ENCODE measurements at regions not wholly inside any gene's neighbourhood (a gene's known extent, or its start where the extent isn't known, plus 50 kb on each side); places are given as distances from the start of the nearest gene placed in this dataset.
A peak's percentile ranks its signal among the peaks of the same experiment; 100 is the strongest.

DNA sequence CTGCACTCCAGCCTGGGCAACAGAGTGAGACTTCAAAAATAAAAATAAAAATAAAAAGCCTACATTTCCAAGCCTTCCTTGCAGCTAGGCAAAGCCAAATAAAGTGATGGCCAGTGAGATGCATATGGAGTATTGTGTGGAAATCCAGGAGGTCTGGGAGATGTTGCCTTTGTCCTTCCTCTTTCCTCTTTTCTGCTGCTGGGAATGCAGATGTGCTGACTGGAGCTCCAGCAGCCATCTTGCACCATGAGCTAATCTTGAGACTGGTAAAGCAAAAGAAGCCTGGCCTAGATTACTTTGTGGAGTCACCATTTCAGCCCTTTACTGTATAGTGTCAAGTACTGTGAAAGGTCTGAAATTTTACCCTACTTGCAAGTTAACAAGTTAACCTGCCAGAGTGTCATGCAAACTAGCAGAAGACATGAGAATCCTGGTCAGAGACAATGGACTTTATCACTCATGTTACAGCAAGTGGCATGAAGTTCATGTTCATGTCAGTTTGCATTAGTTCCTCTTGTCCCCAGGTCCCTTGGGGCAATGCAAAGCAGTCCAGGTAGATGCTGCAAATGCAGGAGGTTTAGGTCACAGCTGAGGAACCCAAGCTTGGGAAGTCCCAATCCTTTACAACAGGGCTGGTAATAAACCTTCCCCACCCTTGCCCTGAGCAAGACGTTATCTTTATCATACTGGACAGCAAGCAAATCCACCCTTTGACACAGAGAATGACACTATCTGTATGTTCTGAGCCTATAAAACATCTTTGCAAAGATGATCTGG, 103.1 kb downstream of the TLE3 start:
- no peak overlapping the region for H3K4me3 ChIP-seq (ENCODE audit: low read depth in 2 of 2, low read length in 1 of 2)
- H3K4me1 ChIP-seq (ENCODE audit: control insufficient read depth in 1 of 2, insufficient read depth in 2 of 2, low read depth in 1 of 2, low read length in 1 of 2) = peaks cover 0 to 12% of the 10 kb centered on the region in 2 experiments; a peak in 1 of 4 replicates
- H3K9ac ChIP-seq = no peak overlapping the region
- H4K20me1 ChIP-seq (ENCODE audit: insufficient read depth) = no peaks in the 10 kb centered on the region
- TF ChIP-seq GABPA (IDR thresholded peaks at IDR 0.05; ENCODE audit: low read depth) = no peak
- TF ChIP-seq FOXM1 (IDR thresholded peaks at IDR 0.05; ENCODE audit: low read depth) = no peak
- no peak for TF ChIP-seq NRF1 (IDR thresholded peaks at IDR 0.05; ENCODE audit: low read depth, low read length)
- no peak for TF ChIP-seq YY1 (IDR thresholded peaks at IDR 0.05; ENCODE audit: low read depth)
- no peak for TF ChIP-seq RCOR1 (IDR thresholded peaks at IDR 0.05; ENCODE audit: low read length)
- no peak for TF ChIP-seq MXI1 (IDR thresholded peaks at IDR 0.05; ENCODE audit: low read depth, low read length)
- no peak for TF ChIP-seq USF1 (IDR thresholded peaks at IDR 0.05; ENCODE audit: borderline replicate concordance, low read depth)
- TF ChIP-seq, protein P1, sequence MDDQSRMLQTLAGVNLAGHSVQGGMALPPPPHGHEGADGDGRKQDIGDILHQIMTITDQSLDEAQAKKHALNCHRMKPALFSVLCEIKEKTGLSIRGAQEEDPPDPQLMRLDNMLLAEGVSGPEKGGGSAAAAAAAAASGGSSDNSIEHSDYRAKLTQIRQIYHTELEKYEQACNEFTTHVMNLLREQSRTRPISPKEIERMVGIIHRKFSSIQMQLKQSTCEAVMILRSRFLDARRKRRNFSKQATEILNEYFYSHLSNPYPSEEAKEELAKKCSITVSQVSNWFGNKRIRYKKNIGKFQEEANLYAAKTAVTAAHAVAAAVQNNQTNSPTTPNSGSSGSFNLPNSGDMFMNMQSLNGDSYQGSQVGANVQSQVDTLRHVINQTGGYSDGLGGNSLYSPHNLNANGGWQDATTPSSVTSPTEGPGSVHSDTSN (IDR thresholded peaks at IDR 0.05) = no peak
- no peak for TF ChIP-seq RFX5 (IDR thresholded peaks at IDR 0.05; ENCODE audit: low read length)
- TF ChIP-seq, protein P2, sequence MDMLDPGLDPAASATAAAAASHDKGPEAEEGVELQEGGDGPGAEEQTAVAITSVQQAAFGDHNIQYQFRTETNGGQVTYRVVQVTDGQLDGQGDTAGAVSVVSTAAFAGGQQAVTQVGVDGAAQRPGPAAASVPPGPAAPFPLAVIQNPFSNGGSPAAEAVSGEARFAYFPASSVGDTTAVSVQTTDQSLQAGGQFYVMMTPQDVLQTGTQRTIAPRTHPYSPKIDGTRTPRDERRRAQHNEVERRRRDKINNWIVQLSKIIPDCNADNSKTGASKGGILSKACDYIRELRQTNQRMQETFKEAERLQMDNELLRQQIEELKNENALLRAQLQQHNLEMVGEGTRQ (IDR thresholded peaks at IDR 0.05; ENCODE audit: borderline replicate concordance, low read depth, low read length) = no peak
- no peak for TF ChIP-seq TEAD4 (IDR thresholded peaks at IDR 0.05; ENCODE audit: borderline replicate concordance, insufficient read depth)
- no peaks in the 10 kb centered on the region for H3K9me3 ChIP-seq
- ChIA-PET POLR2A (no interaction called here), CTCF (interaction anchor here (0.9 kb wide), 1 partner anchor 267 kb away, joined by 3 read pairs; no protein-coding TSS in a partner anchor)
- H3K27me3 ChIP-seq (ENCODE audit: insufficient read depth) = peaks cover 16% of the 10 kb centered on the region; the same call in 1 of the 2 replicates
- WGBS (ENCODE audit: low lambda C conversion rate) = 29% methylated on average over 1 of the region's 1 CpG
- H3K9me2 ChIP-seq = no peaks in the 10 kb centered on the region
- DNase-seq = no peak
- H3K4me2 ChIP-seq = no peak overlapping the region
- no peak overlapping the region for H3K27ac ChIP-seq (ENCODE audit: low read depth in 2 of 2, low read length in 1 of 2)
- H3F3A ChIP-seq (replicated peaks; ENCODE audit: insufficient read depth) = no peaks in the 10 kb centered on the region
- no peak overlapping the region for H2AFZ ChIP-seq (ENCODE audit: low read depth)
- no peaks in the 10 kb centered on the region for H3K79me2 ChIP-seq (ENCODE audit: insufficient read depth)
- no peaks in the 10 kb centered on the region for H3K36me3 ChIP-seq (replicated peaks in 1 of 2; ENCODE audit: control insufficient read depth in 1 of 2, insufficient read depth in 2 of 2, low read length in 1 of 2)

- WGBS (ENCODE audit: low lambda C conversion rate) = 60% methylated on average over 15 of the region's 15 CpGs
- Histone ChIP-seq H3K9me2 (no peaks in the 10 kb centered on the region), H3K27ac (ENCODE audit: low read depth in 2 of 2, low read length in 1 of 2) (no peak overlapping the region), H3K9ac (no peak overlapping the region), H4K20me1 (ENCODE audit: insufficient read depth) (no peaks in the 10 kb centered on the region), H3K4me2 (no peak overlapping the region), H3F3A (replicated peaks; ENCODE audit: insufficient read depth) (no peaks in the 10 kb centered on the region), H3K9me3 (no peaks in the 10 kb centered on the region), H2AFZ (ENCODE audit: low read depth) (no peak overlapping the region), H3K4me3 (ENCODE audit: low read depth in 2 of 2, low read length in 1 of 2) (no peak overlapping the region), H3K79me2 (ENCODE audit: insufficient read depth) (no peaks in the 10 kb centered on the region), H3K27me3 (ENCODE audit: insufficient read depth) (peaks cover 25% of the 10 kb centered on the region; the same call in 1 of the 2 replicates), H3K36me3 (replicated peaks in 1 of 2; ENCODE audit: control insufficient read depth in 1 of 2, insufficient read depth in 2 of 2, low read length in 1 of 2) (no peaks in the 10 kb centered on the region), H3K4me1 (ENCODE audit: control insufficient read depth in 1 of 2, insufficient read depth in 2 of 2, low read depth in 1 of 2, low read length in 1 of 2) (peaks cover 0 to 12% of the 10 kb centered on the region in 2 experiments; a peak in 1 of 4 replicates)
- POLR2A ChIA-PET = no interaction called here
- CTCF ChIA-PET = no interaction called here
- peak; percentile 41 for DNase-seq
- TF ChIP-seq MXI1 (IDR thresholded peaks at IDR 0.05; ENCODE audit: low read depth, low read length) = no peak
- TF ChIP-seq FOSL2 (IDR thresholded peaks at IDR 0.05; ENCODE audit: borderline replicate concordance, low read depth) = no peak
- TF ChIP-seq REST (IDR thresholded peaks at IDR 0.05; ENCODE audit: low read depth, low read length) = no peak
- TF ChIP-seq NRF1 (IDR thresholded peaks at IDR 0.05; ENCODE audit: low read depth, low read length) = no peak
- TF ChIP-seq RAD21 (IDR thresholded peaks at IDR 0.05; ENCODE audit: low read length) = no peak
- TF ChIP-seq TEAD4 (IDR thresholded peaks at IDR 0.05; ENCODE audit: borderline replicate concordance, insufficient read depth) = no peak
- TF ChIP-seq, protein P2 (IDR thresholded peaks at IDR 0.05; ENCODE audit: borderline replicate concordance, low read depth, low read length) = no peak
- no peak for TF ChIP-seq GABPA (IDR thresholded peaks at IDR 0.05; ENCODE audit: low read depth)
- no peak for TF ChIP-seq RFX5 (IDR thresholded peaks at IDR 0.05; ENCODE audit: low read length)
- no peak for TF ChIP-seq RXRA (IDR thresholded peaks at IDR 0.05; ENCODE audit: borderline replicate concordance, low read depth)
- no peak for TF ChIP-seq SMC3 (IDR thresholded peaks at IDR 0.05; ENCODE audit: low read depth, low read length)
Observed at GRCh38 chr15:69996321-69997160, 101.2 kb downstream of the TLE3 start.

All from SK-N-SH (cell line).